ENCODE measurements at regions not wholly inside any gene's neighbourhood (a gene's known extent, or its start where the extent isn't known, plus 50 kb on each side); places are given as distances from the start of the nearest gene placed in this dataset.
"Not testable (repeated sequence)": the region's sequence is repeated elsewhere in the genome, so short reads cannot be mapped to it uniquely, and the experiment has no call there.

- not testable (repeated sequence) for DNase-seq (ENCODE audit: extremely low read depth in 1 of 11, low read depth in 9 of 11, low spot score in 4 of 11)
Observed at GRCh38 chr1:91207691-91208090, 185.9 kb upstream of the ZNF644 start.

- DNase-seq (ENCODE audit: extremely low read depth in 1 of 11, low read depth in 9 of 11, low spot score in 4 of 11) = not testable (repeated sequence)
Observed at GRCh38 chr1:91204150-91204549, 182.3 kb upstream of the ZNF644 start.

- DNase-seq (ENCODE audit: extremely low read depth in 1 of 11, low read depth in 9 of 11, low spot score in 4 of 11) = no peak
Observed at GRCh38 chr1:91201694-91202093, 179.9 kb upstream of the ZNF644 start.

- DNase-seq (ENCODE audit: extremely low read depth in 1 of 11, low read depth in 9 of 11, low spot score in 4 of 11) = no peak
Observed at GRCh38 chr1:91201176-91201575, 179.3 kb upstream of the ZNF644 start.

- no peak for DNase-seq (ENCODE audit: extremely low read depth in 1 of 11, low read depth in 9 of 11, low spot score in 4 of 11)
Observed at GRCh38 chr1:91200675-91201074, 178.8 kb upstream of the ZNF644 start.

- DNase-seq (ENCODE audit: extremely low read depth in 1 of 11, low read depth in 9 of 11, low spot score in 4 of 11) = no peak
Observed at GRCh38 chr1:91199988-91200387, 178.2 kb upstream of the ZNF644 start.

GRCh38 chr1:91190996-91191395, 169.2 kb upstream of the ZNF644 start:
- no peak for DNase-seq (ENCODE audit: extremely low read depth in 1 of 11, low read depth in 9 of 11, low spot score in 4 of 11)

GRCh38 chr1:91189096-91189495, 167.3 kb upstream of the ZNF644 start:
- DNase-seq (ENCODE audit: extremely low read depth in 1 of 11, low read depth in 9 of 11, low spot score in 4 of 11) = no peak

GRCh38 chr1:91182807-91183206, 161.0 kb upstream of the ZNF644 start:
- not testable (repeated sequence) for DNase-seq (ENCODE audit: extremely low read depth in 1 of 11, low read depth in 9 of 11, low spot score in 4 of 11)

- no peak for DNase-seq (ENCODE audit: extremely low read depth in 1 of 11, low read depth in 9 of 11, low spot score in 4 of 11)
Observed at GRCh38 chr1:91176250-91176649, 154.4 kb upstream of the ZNF644 start.

GRCh38 chr1:91174734-91175133, 152.9 kb upstream of the ZNF644 start:
- DNase-seq (ENCODE audit: extremely low read depth in 1 of 11, low read depth in 9 of 11, low spot score in 4 of 11) = no peak

GRCh38 chr1:91173346-91173890, 151.6 kb upstream of the ZNF644 start:
- no peak for DNase-seq (ENCODE audit: extremely low read depth in 1 of 11, low read depth in 9 of 11, low spot score in 4 of 11)

GRCh38 chr1:91172541-91172940, 150.7 kb upstream of the ZNF644 start:
- no peak for DNase-seq (ENCODE audit: extremely low read depth in 1 of 11, low read depth in 9 of 11, low spot score in 4 of 11)

GRCh38 chr1:91171898-91172297, 150.1 kb upstream of the ZNF644 start:
- peak; percentile 55 to 82 (median 71) for DNase-seq (ENCODE audit: extremely low read depth in 1 of 11, low read depth in 9 of 11, low spot score in 4 of 11)

GRCh38 chr1:91170571-91170970, 148.7 kb upstream of the ZNF644 start:
- DNase-seq (ENCODE audit: extremely low read depth in 1 of 11, low read depth in 9 of 11, low spot score in 4 of 11) = no peak

GRCh38 chr1:91166106-91166712, 144.4 kb upstream of the ZNF644 start:
- peak in 10 of 11 donors; percentile 23 to 50 (median 40) for DNase-seq (ENCODE audit: extremely low read depth in 1 of 11, low read depth in 9 of 11, low spot score in 4 of 11)

GRCh38 chr1:91165033-91165654, 143.3 kb upstream of the ZNF644 start:
- DNase-seq (ENCODE audit: extremely low read depth in 1 of 11, low read depth in 9 of 11, low spot score in 4 of 11) = peak in 10 of 11 donors; percentile 29 to 67 (median 60)

GRCh38 chr1:91162613-91163012, 140.8 kb upstream of the ZNF644 start:
- DNase-seq (ENCODE audit: extremely low read depth in 1 of 11, low read depth in 9 of 11, low spot score in 4 of 11) = no peak

GRCh38 chr1:91161749-91162148, 139.9 kb upstream of the ZNF644 start:
- no peak for DNase-seq (ENCODE audit: extremely low read depth in 1 of 11, low read depth in 9 of 11, low spot score in 4 of 11)

GRCh38 chr1:91161166-91161565, 139.3 kb upstream of the ZNF644 start:
- DNase-seq (ENCODE audit: extremely low read depth in 1 of 11, low read depth in 9 of 11, low spot score in 4 of 11) = no peak
